ENCODE measurements at regions not wholly inside any gene's neighbourhood (a gene's known extent, or its start where the extent isn't known, plus 50 kb on each side); places are given as distances from the start of the nearest gene placed in this dataset.

DNA sequence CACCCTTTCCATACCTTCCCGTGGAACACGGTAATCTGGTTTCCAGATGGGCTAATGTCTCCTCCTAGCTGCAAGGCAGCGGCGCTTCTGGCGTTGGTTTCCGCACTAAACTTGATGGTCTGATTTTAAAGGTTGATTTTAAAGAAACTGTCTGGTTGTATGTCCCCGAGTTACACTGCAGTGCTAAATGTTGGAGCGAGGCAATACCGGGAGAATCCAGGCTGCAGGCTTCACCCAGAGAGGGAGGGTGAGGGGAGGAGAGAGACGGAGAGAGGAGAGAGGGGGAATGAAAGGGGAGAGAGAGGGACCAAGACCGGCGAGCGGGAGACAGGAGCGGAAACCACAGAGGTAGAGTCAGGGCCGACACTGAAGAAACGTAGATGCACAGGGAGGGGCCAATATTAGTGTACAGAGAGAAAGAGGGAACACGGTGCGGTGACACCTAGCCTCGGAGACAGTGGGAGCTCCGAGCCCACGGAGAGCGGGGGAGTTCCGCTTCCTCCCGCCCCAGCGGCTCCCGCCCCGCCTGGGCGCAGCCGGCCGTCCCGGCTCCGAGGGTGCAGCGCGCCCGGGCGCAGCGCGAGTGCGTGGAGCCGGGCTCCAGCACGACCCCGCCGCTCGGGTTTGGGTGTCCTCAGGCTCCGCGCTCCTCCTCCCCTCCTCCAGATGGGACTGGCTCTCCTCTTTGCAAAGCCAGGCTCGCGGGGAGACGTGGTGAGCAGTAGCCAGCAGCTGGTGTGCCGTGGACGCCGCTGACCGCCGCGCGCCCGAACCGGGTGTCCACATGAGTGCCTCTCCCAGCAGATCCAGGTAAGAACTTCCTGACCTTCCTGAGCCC is 71.9 kb upstream of the GRAMD1B start:
- no peak overlapping the region for H2AFZ ChIP-seq (ENCODE audit: low read length)
- no peaks in the 10 kb centered on the region for H3K79me2 ChIP-seq (ENCODE audit: insufficient read depth, low read length)
- ChIA-PET POLR2A (no interaction called here), CTCF (ENCODE audit: low intra/inter-chr PET ratio, low total read pairs) (no interaction called here)
- H3K4me1 ChIP-seq (ENCODE audit: insufficient read depth, low read length), result no peaks in the 10 kb centered on the region
- no peak overlapping the region for H3K27ac ChIP-seq (ENCODE audit: extremely low read length, insufficient read depth, low read length)
- H3K27me3 ChIP-seq (ENCODE audit: control insufficient read depth in 1 of 2, insufficient read depth in 2 of 2, low read length in 2 of 2), result peaks cover 2 to 47% of the 10 kb centered on the region in 2 experiments; a peak in 4 of 5 replicates
- intact Hi-C loops (cut with micrococcal nuclease; ENCODE audit: unreplicated experiment), result no loop called here
- in situ Hi-C loops (cut with HindIII; ENCODE audit: extremely low pct_ligation_motif_present, low pct_unique_long_range_greater_than_20kb), result no loop called here
- FAIRE-seq (no peak), DNase-seq (ENCODE audit: low spot score) (no peak), ATAC-seq (no peak)
- H3K9ac ChIP-seq (ENCODE audit: insufficient read depth, low read depth, low read length), result no peak overlapping the region
- H3K4me3 ChIP-seq (replicated peaks in 1 of 3; ENCODE audit: insufficient read depth in 1 of 3, low read depth in 2 of 3, low read length in 3 of 3), result no peak overlapping the region
- H3K36me3 ChIP-seq (replicated peaks in 1 of 2; ENCODE audit: control insufficient read depth in 1 of 2, insufficient read depth in 2 of 2, low read length in 2 of 2), result no peaks in the 10 kb centered on the region
- no TSS peak for BruUV-seq (replicated peaks)
- WGBS (ENCODE audit: low lambda C conversion rate), result 11% methylated on average over 18 of the region's 58 CpGs
- H4K20me1 ChIP-seq (ENCODE audit: insufficient read depth, low read length), result no peaks in the 10 kb centered on the region
- H3K4me2 ChIP-seq (ENCODE audit: low read depth, low read length), result no peak overlapping the region
- no peak for TF ChIP-seq ZNF296 (CRISPR knock-in tag; conservative IDR thresholded peaks at IDR 0.05)
- no peak for TF ChIP-seq MLX (CRISPR knock-in tag; IDR thresholded peaks at IDR 0.05)
- TF ChIP-seq, protein P1, sequence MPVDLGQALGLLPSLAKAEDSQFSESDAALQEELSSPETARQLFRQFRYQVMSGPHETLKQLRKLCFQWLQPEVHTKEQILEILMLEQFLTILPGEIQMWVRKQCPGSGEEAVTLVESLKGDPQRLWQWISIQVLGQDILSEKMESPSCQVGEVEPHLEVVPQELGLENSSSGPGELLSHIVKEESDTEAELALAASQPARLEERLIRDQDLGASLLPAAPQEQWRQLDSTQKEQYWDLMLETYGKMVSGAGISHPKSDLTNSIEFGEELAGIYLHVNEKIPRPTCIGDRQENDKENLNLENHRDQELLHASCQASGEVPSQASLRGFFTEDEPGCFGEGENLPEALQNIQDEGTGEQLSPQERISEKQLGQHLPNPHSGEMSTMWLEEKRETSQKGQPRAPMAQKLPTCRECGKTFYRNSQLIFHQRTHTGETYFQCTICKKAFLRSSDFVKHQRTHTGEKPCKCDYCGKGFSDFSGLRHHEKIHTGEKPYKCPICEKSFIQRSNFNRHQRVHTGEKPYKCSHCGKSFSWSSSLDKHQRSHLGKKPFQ (CRISPR knock-in tag; IDR thresholded peaks at IDR 0.05; ENCODE audit: insufficient replicate concordance), result no peak
- TF ChIP-seq ZNF841 (CRISPR knock-in tag; IDR thresholded peaks at IDR 0.05; ENCODE audit: borderline replicate concordance), result no peak
- TF ChIP-seq, protein P2, sequence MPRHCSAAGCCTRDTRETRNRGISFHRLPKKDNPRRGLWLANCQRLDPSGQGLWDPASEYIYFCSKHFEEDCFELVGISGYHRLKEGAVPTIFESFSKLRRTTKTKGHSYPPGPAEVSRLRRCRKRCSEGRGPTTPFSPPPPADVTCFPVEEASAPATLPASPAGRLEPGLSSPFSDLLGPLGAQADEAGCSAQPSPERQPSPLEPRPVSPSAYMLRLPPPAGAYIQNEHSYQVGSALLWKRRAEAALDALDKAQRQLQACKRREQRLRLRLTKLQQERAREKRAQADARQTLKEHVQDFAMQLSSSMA (CRISPR knock-in tag; IDR thresholded peaks at IDR 0.05), result no peak
- TF ChIP-seq ZNF329 (CRISPR knock-in tag; IDR thresholded peaks at IDR 0.05; ENCODE audit: low read depth), result no peak
- TF ChIP-seq PITX1 (CRISPR knock-in tag; IDR thresholded peaks at IDR 0.05), result no peak
- TF ChIP-seq ZNF773 (CRISPR knock-in tag; IDR thresholded peaks at IDR 0.05; ENCODE audit: borderline replicate concordance), result no peak
- TF ChIP-seq DNMT1 (CRISPR knock-in tag; IDR thresholded peaks at IDR 0.05), result no peak
- no peak for TF ChIP-seq ZNF317 (CRISPR knock-in tag; IDR thresholded peaks at IDR 0.05)
- TF ChIP-seq ZNF615 (CRISPR knock-in tag; IDR thresholded peaks at IDR 0.05; ENCODE audit: borderline replicate concordance), result no peak
- no peak for TF ChIP-seq ZIK1 (CRISPR knock-in tag; IDR thresholded peaks at IDR 0.05; ENCODE audit: borderline replicate concordance, low read depth)
- TF ChIP-seq ZFP36L1 (CRISPR knock-in tag; IDR thresholded peaks at IDR 0.05), result no peak
- no peaks in the 10 kb centered on the region for H3K9me3 ChIP-seq (ENCODE audit: low read length)

Measured in HepG2 (cell line).